RWPE2 (cell line): ENCODE measurements at regions not wholly inside any gene's neighbourhood (a gene's known extent, or its start where the extent isn't known, plus 50 kb on each side); places are given as distances from the start of the nearest gene placed in this dataset.

Experiments used
- ATAC-seq: fragments of 200-7000 bp; cut with Tn5 transposase; 3 replicates; pipeline ENCODE4 v1.9.1; 2021; ENCODE audit warnings: low read depth
- DNase-seq: peaks from one replicate; pipeline ENCODE4 v3.0.0-alpha.2; 2020; ENCODE audit warnings: low spot score
- H3K27ac ChIP-seq: fragments of 450-650 bp; 2 replicates; pipeline ENCODE4 v1.5.1; 2017; ENCODE audit warnings: mild to moderate bottlenecking; ENCODE audit not compliant: poor library complexity, severe bottlenecking
- H3K27me3 ChIP-seq: fragments of 250-450 bp; sonication (Bioruptor Pico); 2 replicates; pipeline ENCODE4 v1.5.1; 2021; ENCODE audit warnings: mild to moderate bottlenecking, moderate library complexity; ENCODE audit not compliant: insufficient read depth, poor library complexity, severe bottlenecking
- H3K36me3 ChIP-seq: fragments of 250-450 bp; sonication (Bioruptor Pico); 2 replicates; pipeline ENCODE4 v1.5.1; 2020; ENCODE audit warnings: low read depth, mild to moderate bottlenecking, moderate library complexity
- H3K4me1 ChIP-seq: fragments of 250-450 bp; sonication (Bioruptor Pico); 2 replicates; pipeline ENCODE4 v1.5.1; 2021; ENCODE audit warnings: mild to moderate bottlenecking, moderate library complexity; ENCODE audit not compliant: insufficient read depth, poor library complexity, severe bottlenecking
- H3K4me3 ChIP-seq: fragments of 250-450 bp; sonication (Bioruptor Pico); 2 replicates; pipeline ENCODE4 v1.5.1; 2021; ENCODE audit warnings: mild to moderate bottlenecking, moderate library complexity; ENCODE audit not compliant: severe bottlenecking
- H3K9me3 ChIP-seq: fragments of 250-450 bp; sonication (Bioruptor Pico); 2 replicates; pipeline ENCODE4 v1.5.1; 2021; ENCODE audit warnings: mild to moderate bottlenecking, moderate library complexity; ENCODE audit not compliant: severe bottlenecking
- CTCF ChIP-seq: fragments of 450-650 bp; IDR thresholded peaks from one replicate; pipeline ENCODE4 v1.5.1; 2017; ENCODE audit warnings: mild to moderate bottlenecking, moderate library complexity; ENCODE audit not compliant: poor library complexity, severe bottlenecking

GRCh38 chr3:150035910-150036612 is 65.4 kb upstream of the PFN2 start:
- ATAC-seq (no peak), DNase-seq (no peak)
- Histone ChIP-seq H3K4me1 (no peaks in the 10 kb centered on the region), H3K36me3 (no peaks in the 10 kb centered on the region), H3K27ac (no peak overlapping the region), H3K27me3 (no peaks in the 10 kb centered on the region), H3K9me3 (no peaks in the 10 kb centered on the region), H3K4me3 (no peak overlapping the region)
- TF ChIP-seq CTCF: no peak

GRCh38 chr3:150035301-150035779 is 64.6 kb upstream of the PFN2 start:
- Histone ChIP-seq H3K27me3 (no peaks in the 10 kb centered on the region), H3K27ac (no peak overlapping the region), H3K4me1 (no peaks in the 10 kb centered on the region), H3K4me3 (no peak overlapping the region), H3K36me3 (no peaks in the 10 kb centered on the region), H3K9me3 (no peaks in the 10 kb centered on the region)
- ATAC-seq: no peak
- TF ChIP-seq CTCF: no peak
- DNase-seq: no peak

- no peaks in the 10 kb centered on the region for H3K36me3 ChIP-seq
- no peak for ATAC-seq
- no peak for TF ChIP-seq CTCF
- DNase-seq: no peak
- H3K4me1 ChIP-seq: no peaks in the 10 kb centered on the region
- H3K4me3 ChIP-seq: no peak overlapping the region
- no peak overlapping the region for H3K27ac ChIP-seq
- no peaks in the 10 kb centered on the region for H3K9me3 ChIP-seq
- H3K27me3 ChIP-seq: no peaks in the 10 kb centered on the region
Observed at GRCh38 chr3:150033721-150034120, 63.0 kb upstream of the PFN2 start.

- no peak for DNase-seq
- H3K9me3 ChIP-seq: no peaks in the 10 kb centered on the region
- ATAC-seq: no peak
- no peaks in the 10 kb centered on the region for H3K36me3 ChIP-seq
- H3K27ac ChIP-seq: no peak overlapping the region
- no peaks in the 10 kb centered on the region for H3K27me3 ChIP-seq
- H3K4me1 ChIP-seq: no peaks in the 10 kb centered on the region
- no peak for TF ChIP-seq CTCF
- H3K4me3 ChIP-seq: no peak overlapping the region
Observed at GRCh38 chr3:150030841-150031240, 60.1 kb upstream of the PFN2 start.

GRCh38 chr3:150023239-150023636 is 52.5 kb upstream of the PFN2 start:
- H3K9me3 ChIP-seq: no peaks in the 10 kb centered on the region
- no peak for ATAC-seq
- DNase-seq: no peak
- H3K4me3 ChIP-seq: no peak overlapping the region
- no peak overlapping the region for H3K27ac ChIP-seq
- H3K27me3 ChIP-seq: no peaks in the 10 kb centered on the region
- TF ChIP-seq CTCF: no peak
- peaks cover 3% of the 10 kb centered on the region for H3K4me1 ChIP-seq
- H3K36me3 ChIP-seq: no peaks in the 10 kb centered on the region
